HG02981 (cell line): ENCODE measurements at regions not wholly inside any gene's neighbourhood (a gene's known extent, or its start where the extent isn't known, plus 50 kb on each side); places are given as distances from the start of the nearest gene placed in this dataset.

Experiments
- ATAC-seq: cut with Tn5 transposase; IDR thresholded peaks from one replicate; pipeline ENCODE4 v1.9.1; 2021; ENCODE audit warnings: mild to moderate bottlenecking, moderate library complexity; ENCODE audit not compliant: unreplicated experiment

GRCh38 chr4:144564358-144564757 is 81.6 kb upstream of the HHIP start:
- ATAC-seq: no peak

GRCh38 chr4:144565527-144566195 is 80.3 kb upstream of the HHIP start:
- ATAC-seq: no peak

GRCh38 chr4:144572660-144573059 is 73.3 kb upstream of the HHIP start:
- no peak for ATAC-seq

- no peak for ATAC-seq
Measured at GRCh38 chr4:144574000-144574399, 72.0 kb upstream of the HHIP start.

GRCh38 chr4:144574509-144574908 is 71.4 kb upstream of the HHIP start:
- no peak for ATAC-seq

GRCh38 chr4:144575181-144575580 is 70.8 kb upstream of the HHIP start:
- ATAC-seq: peak; percentile 44

GRCh38 chr4:144578681-144579080 is 67.3 kb upstream of the HHIP start:
- ATAC-seq: no peak

GRCh38 chr4:144579411-144580030 is 66.4 kb upstream of the HHIP start:
- ATAC-seq: no peak

GRCh38 chr4:144580430-144580829 is 65.5 kb upstream of the HHIP start:
- no peak for ATAC-seq

GRCh38 chr4:144582105-144582850 is 63.7 kb upstream of the HHIP start:
- ATAC-seq: no peak

- ATAC-seq: no peak
Measured at GRCh38 chr4:144582975-144583374, 63.0 kb upstream of the HHIP start.

- no peak for ATAC-seq
Measured at GRCh38 chr4:144583658-144584057, 62.3 kb upstream of the HHIP start.

- ATAC-seq: no peak
Measured at GRCh38 chr4:144584428-144584827, 61.5 kb upstream of the HHIP start.

GRCh38 chr4:144589512-144589911 is 56.4 kb upstream of the HHIP start:
- peak; percentile 58 for ATAC-seq

- ATAC-seq: no peak
Measured at GRCh38 chr4:144590020-144590419, 55.9 kb upstream of the HHIP start.

GRCh38 chr4:144591401-144591800 is 54.6 kb upstream of the HHIP start:
- no peak for ATAC-seq

- ATAC-seq: no peak
Measured at GRCh38 chr4:144592264-144592663, 53.7 kb upstream of the HHIP start.

- no peak for ATAC-seq
Measured at GRCh38 chr4:144594471-144594986, 51.4 kb upstream of the HHIP start.

GRCh38 chr4:144595681-144596080 is 50.3 kb upstream of the HHIP start:
- no peak for ATAC-seq
